OCI-LY1 (cell line): ENCODE measurements at regions not wholly inside any gene's neighbourhood (a gene's known extent, or its start where the extent isn't known, plus 50 kb on each side); places are given as distances from the start of the nearest gene placed in this dataset.

Source experiments
- CTCF ChIP-seq: fragments of 200-600 bp; sonication (generic), shearing (Covaris generic); IDR thresholded peaks from 2 replicates; pipeline ENCODE4 v1.5.1; 2017; ENCODE audit warnings: mild to moderate bottlenecking, antibody characterized with exemption, low read length, moderate library complexity, mixed read lengths
- EZH2 ChIP-seq: fragments of 200-600 bp; sonication (generic), shearing (Covaris generic); IDR thresholded peaks from 2 replicates; pipeline ENCODE4 v1.8.0; 2017; ENCODE audit warnings: borderline replicate concordance, mixed run types, mild to moderate bottlenecking, antibody characterized with exemption, low read length, moderate library complexity, mixed read lengths

GRCh38 chr10:84988011-84988410, 659.6 kb downstream of the CCSER2 start:
- TF ChIP-seq CTCF, result no peak
- no peak for TF ChIP-seq EZH2
